GM18505 (cell line): ENCODE measurements at regions not wholly inside any gene's neighbourhood (a gene's known extent, or its start where the extent isn't known, plus 50 kb on each side); places are given as distances from the start of the nearest gene placed in this dataset.
"Not testable (repeated sequence)": the region's sequence is repeated elsewhere in the genome, so short reads cannot be mapped to it uniquely, and the experiment has no call there.

ENCODE experiments used
- ATAC-seq: cut with Tn5 transposase; IDR thresholded peaks from one replicate; pipeline ENCODE4 v1.9.1; 2021; ENCODE audit not compliant: unreplicated experiment
- POLR2A ChIP-seq: IDR thresholded peaks from 4 replicates; pipeline ENCODE4 v1.6.1; 2011; ENCODE audit warnings: borderline replicate concordance; ENCODE audit not compliant: insufficient read depth, insufficient read length; ENCODE audit errors: extremely low read depth

GRCh38 chr17:70492368-70492767 is 323.0 kb downstream of the KCNJ2 start:
- TF ChIP-seq POLR2A: no peak
- no peak for ATAC-seq

GRCh38 chr17:70493277-70493874 is 324.0 kb downstream of the KCNJ2 start:
- no peak for TF ChIP-seq POLR2A
- no peak for ATAC-seq

- ATAC-seq: no peak
- TF ChIP-seq POLR2A: no peak
Observed at GRCh38 chr17:70498631-70499030, 329.3 kb downstream of the KCNJ2 start.

- TF ChIP-seq POLR2A: no peak
- ATAC-seq: no peak
Observed at GRCh38 chr17:70499067-70499786, 329.9 kb downstream of the KCNJ2 start.

GRCh38 chr17:70503449-70503848 is 334.1 kb downstream of the KCNJ2 start:
- no peak for ATAC-seq
- no peak for TF ChIP-seq POLR2A

GRCh38 chr17:70510288-70510687 is 341.0 kb downstream of the KCNJ2 start:
- no peak for ATAC-seq
- TF ChIP-seq POLR2A: no peak

- ATAC-seq: no peak
- no peak for TF ChIP-seq POLR2A
Observed at GRCh38 chr17:70517816-70518215, 348.5 kb downstream of the KCNJ2 start.

- ATAC-seq: no peak
- TF ChIP-seq POLR2A: no peak
Observed at GRCh38 chr17:70519300-70519699, 350.0 kb downstream of the KCNJ2 start.

GRCh38 chr17:70520447-70520846 is 351.1 kb downstream of the KCNJ2 start:
- ATAC-seq: no peak
- TF ChIP-seq POLR2A: no peak

- TF ChIP-seq POLR2A: no peak
- ATAC-seq: no peak
Observed at GRCh38 chr17:70520956-70521355, 351.6 kb downstream of the KCNJ2 start.

GRCh38 chr17:70521821-70522256 is 352.5 kb downstream of the KCNJ2 start:
- no peak for TF ChIP-seq POLR2A
- ATAC-seq: no peak

- TF ChIP-seq POLR2A: no peak
- no peak for ATAC-seq
Observed at GRCh38 chr17:70523426-70523825, 354.1 kb downstream of the KCNJ2 start.

GRCh38 chr17:70525035-70525434 is 355.7 kb downstream of the KCNJ2 start:
- ATAC-seq: not testable (repeated sequence)

- TF ChIP-seq POLR2A: no peak
- ATAC-seq: no peak
Observed at GRCh38 chr17:70525961-70526360, 356.6 kb downstream of the KCNJ2 start.

- no peak for ATAC-seq
- no peak for TF ChIP-seq POLR2A
Observed at GRCh38 chr17:70527364-70527888, 358.1 kb downstream of the KCNJ2 start.

GRCh38 chr17:70533427-70533826 is 364.1 kb downstream of the KCNJ2 start:
- no peak for ATAC-seq
- TF ChIP-seq POLR2A: no peak
